Neutrophil (primary cell): ENCODE measurements at regions not wholly inside any gene's neighbourhood (a gene's known extent, or its start where the extent isn't known, plus 50 kb on each side); places are given as distances from the start of the nearest gene placed in this dataset.

Experiments
- H3K27ac ChIP-seq: fragments of 200-600 bp; sonication (generic); 2 replicates; pipeline ENCODE4 v1.5.1; 2016; ENCODE audit warnings: mild to moderate bottlenecking, moderate library complexity
- H3K27me3 ChIP-seq: fragments of 200-600 bp; sonication (generic); 2 replicates; pipeline ENCODE4 v1.6.0; 2016; ENCODE audit warnings: mild to moderate bottlenecking
- H3K36me3 ChIP-seq: fragments of 200-600 bp; sonication (generic); 2 replicates; pipeline ENCODE4 v1.5.1; 2017
- H3K4me1 ChIP-seq, 2 experiments: fragments of 200-600 bp in 1 of 2; sonication (generic) in 1 of 2; 1 replicate in 1 of 2; 2 replicates in 1 of 2; pipeline versions ENCODE4 v1.5.1 to v1.6.1; 2013 to 2016; ENCODE audit warnings: low read depth in 1 of 2, low read length in 1 of 2, mild to moderate bottlenecking in 1 of 2, moderate library complexity in 1 of 2; ENCODE audit not compliant: control insufficient read depth in 1 of 2, insufficient read depth in 1 of 2
- H3K4me3 ChIP-seq, 2 experiments: fragments of 200-600 bp in 1 of 2; sonication (generic) in 1 of 2; 1 replicate in 1 of 2; 2 replicates in 1 of 2; pipeline ENCODE4 v1.5.1; 2013 to 2016; ENCODE audit warnings: low read depth in 1 of 2, low read length in 1 of 2, mild to moderate bottlenecking in 1 of 2, moderate library complexity in 1 of 2
- H3K9me3 ChIP-seq: fragments of 200-600 bp; sonication (generic); 2 replicates; pipeline ENCODE4 v1.5.1; 2016
- TF ChIP-seq, protein P1 (sequence below): fragments of 200-600 bp; sonication (generic); IDR thresholded peaks from 2 replicates; pipeline ENCODE4 v1.5.1; 2016; ENCODE audit warnings: antibody characterized with exemption

- Histone ChIP-seq H3K27ac (no peak overlapping the region), H3K9me3 (no peaks in the 10 kb centered on the region)
- TF ChIP-seq, protein P1, sequence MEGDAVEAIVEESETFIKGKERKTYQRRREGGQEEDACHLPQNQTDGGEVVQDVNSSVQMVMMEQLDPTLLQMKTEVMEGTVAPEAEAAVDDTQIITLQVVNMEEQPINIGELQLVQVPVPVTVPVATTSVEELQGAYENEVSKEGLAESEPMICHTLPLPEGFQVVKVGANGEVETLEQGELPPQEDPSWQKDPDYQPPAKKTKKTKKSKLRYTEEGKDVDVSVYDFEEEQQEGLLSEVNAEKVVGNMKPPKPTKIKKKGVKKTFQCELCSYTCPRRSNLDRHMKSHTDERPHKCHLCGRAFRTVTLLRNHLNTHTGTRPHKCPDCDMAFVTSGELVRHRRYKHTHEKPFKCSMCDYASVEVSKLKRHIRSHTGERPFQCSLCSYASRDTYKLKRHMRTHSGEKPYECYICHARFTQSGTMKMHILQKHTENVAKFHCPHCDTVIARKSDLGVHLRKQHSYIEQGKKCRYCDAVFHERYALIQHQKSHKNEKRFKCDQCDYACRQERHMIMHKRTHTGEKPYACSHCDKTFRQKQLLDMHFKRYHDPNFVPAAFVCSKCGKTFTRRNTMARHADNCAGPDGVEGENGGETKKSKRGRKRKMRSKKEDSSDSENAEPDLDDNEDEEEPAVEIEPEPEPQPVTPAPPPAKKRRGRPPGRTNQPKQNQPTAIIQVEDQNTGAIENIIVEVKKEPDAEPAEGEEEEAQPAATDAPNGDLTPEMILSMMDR = no peak
Measured at GRCh38 chr5:118703241-118703640, 285.1 kb downstream of the DTWD2 start.

GRCh38 chr5:118701791-118702190 is 286.6 kb downstream of the DTWD2 start:
- no peaks in the 10 kb centered on the region for H3K36me3 ChIP-seq
- H3K9me3 ChIP-seq = no peaks in the 10 kb centered on the region
- H3K27ac ChIP-seq = no peak overlapping the region
- TF ChIP-seq, protein P1 = no peak
- no peak overlapping the region for H3K4me3 ChIP-seq
- H3K27me3 ChIP-seq = no peaks in the 10 kb centered on the region
- H3K4me1 ChIP-seq = no peaks in the 10 kb centered on the region

More at GRCh38 chr5:118703241-118703640, 285.1 kb downstream of the DTWD2 start:
- Histone ChIP-seq H3K36me3 (no peaks in the 10 kb centered on the region), H3K27me3 (no peaks in the 10 kb centered on the region), H3K4me3 (no peak overlapping the region), H3K4me1 (no peaks in the 10 kb centered on the region)

- no peaks in the 10 kb centered on the region for H3K9me3 ChIP-seq
- no peak overlapping the region for H3K27ac ChIP-seq
Measured at GRCh38 chr5:118700510-118700909, 287.8 kb downstream of the DTWD2 start.

DNA sequence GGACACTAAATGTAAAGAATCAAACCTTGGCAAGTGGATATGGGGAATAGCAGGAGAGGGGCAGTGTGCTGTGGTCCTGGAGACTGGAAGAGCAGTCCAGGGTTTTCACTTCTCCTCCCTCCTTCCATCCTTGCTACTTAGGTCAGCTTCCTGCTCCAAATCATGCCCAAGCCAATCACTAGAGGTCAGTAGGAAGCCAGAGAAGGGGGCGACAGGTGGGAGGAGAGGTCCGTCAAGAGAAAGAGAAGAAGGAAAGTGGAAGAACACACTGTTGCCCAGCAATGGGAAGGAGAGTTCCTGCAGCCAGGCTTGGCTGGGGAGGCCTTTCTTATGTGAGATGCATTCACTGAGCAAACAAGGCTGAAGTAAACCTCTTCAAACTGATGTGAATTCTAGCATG is 289.6 kb downstream of the DTWD2 start:
- H3K9me3 ChIP-seq = no peaks in the 10 kb centered on the region
- H3K36me3 ChIP-seq = no peaks in the 10 kb centered on the region
- H3K27me3 ChIP-seq = no peaks in the 10 kb centered on the region
- H3K27ac ChIP-seq = no peak overlapping the region
- no peak overlapping the region for H3K4me3 ChIP-seq
- H3K4me1 ChIP-seq = no peaks in the 10 kb centered on the region
- TF ChIP-seq, protein P1 = no peak

More at GRCh38 chr5:118700510-118700909, 287.8 kb downstream of the DTWD2 start:
- H3K27me3 ChIP-seq = no peaks in the 10 kb centered on the region
- no peaks in the 10 kb centered on the region for H3K36me3 ChIP-seq
- TF ChIP-seq, protein P1 = no peak
- no peak overlapping the region for H3K4me3 ChIP-seq
- H3K4me1 ChIP-seq = no peaks in the 10 kb centered on the region

GRCh38 chr5:118696076-118696475 is 292.3 kb downstream of the DTWD2 start:
- Histone ChIP-seq H3K36me3 (no peaks in the 10 kb centered on the region), H3K27ac (no peak overlapping the region), H3K4me1 (no peaks in the 10 kb centered on the region), H3K9me3 (no peaks in the 10 kb centered on the region), H3K4me3 (no peak overlapping the region), H3K27me3 (no peaks in the 10 kb centered on the region)
- TF ChIP-seq, protein P1 = no peak

GRCh38 chr5:118692811-118693342 is 295.5 kb downstream of the DTWD2 start:
- Histone ChIP-seq H3K27ac (no peak overlapping the region), H3K4me3 (no peak overlapping the region), H3K36me3 (no peaks in the 10 kb centered on the region), H3K9me3 (no peaks in the 10 kb centered on the region), H3K4me1 (no peaks in the 10 kb centered on the region), H3K27me3 (no peaks in the 10 kb centered on the region)
- TF ChIP-seq, protein P1 = no peak
